PC-3 (cell line): ENCODE measurements at regions not wholly inside any gene's neighbourhood (a gene's known extent, or its start where the extent isn't known, plus 50 kb on each side); places are given as distances from the start of the nearest gene placed in this dataset.
A peak's percentile ranks its signal among the peaks of the same experiment; 100 is the strongest.

Source experiments
- ATAC-seq: fragments of 200-7000 bp; cut with Tn5 transposase; 2 replicates; pipeline ENCODE4 v1.9.1; 2020; ENCODE audit warnings: mild to moderate bottlenecking, moderate library complexity
- BruUV-seq: library from RNA; stranded (reverse); fragments of 400-500 nt; replicated peaks from 2 replicates; lab custom pipeline; 2021; lab: Mats Ljungman, UMichigan
- CTCF ChIA-PET: fragments of 300-600 bp; sonication (Branson Sonifier 250); formaldehyde crosslinking; loops from one replicate; lab custom pipeline; 2022; ENCODE audit warnings: antibody characterized with exemption; lab: Charles Lee
- POLR2A ChIA-PET: fragments of 300-600 bp; sonication (Branson Sonifier 250); formaldehyde crosslinking; loops from one replicate; lab custom pipeline; 2022; ENCODE audit warnings: antibody characterized with exemption; ENCODE audit not compliant: unreplicated experiment; lab: Charles Lee
- DNase-seq: peaks from one replicate; pipeline ENCODE4 v3.0.0-alpha.2; 2015
- H2AFZ ChIP-seq: fragments of 300-600 bp; sonication (generic); 2 replicates; pipeline ENCODE4 v1.6.0; 2016; ENCODE audit warnings: antibody characterized with exemption, low read length
- H3F3A ChIP-seq: fragments of 300-600 bp; sonication (generic); one replicate; pipeline ENCODE4 v1.6.0; 2017; ENCODE audit warnings: antibody characterized with exemption, low read length, control low read depth, mild to moderate bottlenecking; ENCODE audit not compliant: unreplicated experiment
- H3K27ac ChIP-seq: fragments of 300-600 bp; sonication (generic); 2 replicates; pipeline ENCODE4 v1.5.1; 2016; ENCODE audit warnings: mild to moderate bottlenecking, low read length
- H3K27me3 ChIP-seq: fragments of 300-600 bp; sonication (generic); 2 replicates; pipeline ENCODE4 v1.6.1; 2016; ENCODE audit warnings: low read length, mixed read lengths
- H3K36me3 ChIP-seq: fragments of 300-600 bp; sonication (generic); 2 replicates; pipeline ENCODE4 v1.6.1; 2016; ENCODE audit warnings: low read depth, mixed run types, low read length, mixed read lengths
- H3K4me1 ChIP-seq: fragments of 300-600 bp; sonication (generic); 2 replicates; pipeline ENCODE4 v1.5.1; 2016; ENCODE audit warnings: low read length; ENCODE audit not compliant: insufficient read depth
- H3K4me2 ChIP-seq: fragments of 300-600 bp; sonication (generic); 2 replicates; pipeline ENCODE4 v1.6.0; 2016; ENCODE audit warnings: low read length
- H3K4me3 ChIP-seq: fragments of 300-600 bp; sonication (generic); 2 replicates; pipeline ENCODE4 v1.5.1; 2016; ENCODE audit warnings: mild to moderate bottlenecking, low read length, mixed read lengths
- H3K79me2 ChIP-seq: fragments of 300-600 bp; sonication (generic); 2 replicates; pipeline ENCODE4 v1.6.1; 2017; ENCODE audit warnings: low read length, mixed read lengths
- H3K9ac ChIP-seq: fragments of 300-600 bp; sonication (generic); 2 replicates; pipeline ENCODE4 v1.6.0; 2016; ENCODE audit warnings: mild to moderate bottlenecking, low read length
- H3K9me2 ChIP-seq: fragments of 300-600 bp; sonication (generic); replicated peaks from 2 replicates; pipeline ENCODE4 v1.6.1; 2016; ENCODE audit warnings: mixed run types, low read length, mixed read lengths
- H3K9me3 ChIP-seq: fragments of 300-600 bp; sonication (generic); 2 replicates; pipeline ENCODE4 v1.6.1; 2016; ENCODE audit warnings: low read length, mixed read lengths
- H4K20me1 ChIP-seq: fragments of 300-600 bp; sonication (generic); 2 replicates; pipeline ENCODE4 v1.6.1; 2016; ENCODE audit warnings: low read length, mixed read lengths
- CTCF ChIP-seq: fragments of 300-600 bp; sonication (generic); conservative IDR thresholded peaks from 2 replicates; pipeline ENCODE4 v1.5.1; 2017; ENCODE audit warnings: antibody characterized with exemption, low read depth, mild to moderate bottlenecking, low read length
- EZH2 ChIP-seq: fragments of 300-600 bp; sonication (generic); IDR thresholded peaks from one replicate; pipeline ENCODE4 v1.6.1; 2017; ENCODE audit warnings: antibody characterized with exemption, mild to moderate bottlenecking, low read length; ENCODE audit not compliant: unreplicated experiment
- EZH2phosphoT487 ChIP-seq: fragments of 300-600 bp; sonication (generic); IDR thresholded peaks from 2 replicates; pipeline ENCODE4 v1.6.1; 2018; ENCODE audit warnings: mild to moderate bottlenecking, antibody characterized with exemption, low read length, borderline replicate concordance
- intact Hi-C: fragments of 100-400 bp; cut with micrococcal nuclease; formaldehyde crosslinking; loops from 2 replicates; pipeline ENCODE4 v1.9.0; 2023

DNA sequence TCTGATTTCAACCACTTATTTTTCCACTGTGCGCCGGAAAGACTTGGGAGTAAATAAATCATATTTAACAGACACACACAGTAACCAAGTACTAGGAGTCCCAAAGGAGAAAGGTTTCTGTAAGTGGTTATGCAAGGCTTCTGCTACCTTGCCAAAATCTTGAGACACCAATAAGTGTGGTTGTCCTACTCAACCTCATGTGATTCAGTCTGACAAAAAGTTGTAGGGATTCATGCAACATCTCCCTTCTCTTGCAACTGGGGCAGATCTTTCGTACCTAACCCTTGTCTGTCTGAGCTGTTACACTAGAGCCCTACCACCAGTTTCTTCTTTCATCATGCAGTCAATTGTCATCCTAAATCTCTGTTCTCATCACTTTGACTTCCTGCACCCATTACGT, 69.9 kb upstream of the NUDT7 start:
- no peaks in the 10 kb centered on the region for H4K20me1 ChIP-seq
- POLR2A ChIA-PET: no interaction called here
- no peak for ATAC-seq

GRCh38 chr16:77657016-77657415, 65.3 kb upstream of the NUDT7 start:
- intact Hi-C loops: no loop called here
- H3K9me3 ChIP-seq: no peaks in the 10 kb centered on the region
- no peaks in the 10 kb centered on the region for H3F3A ChIP-seq
- H3K79me2 ChIP-seq: no peaks in the 10 kb centered on the region
- no peak overlapping the region for H3K4me2 ChIP-seq
- BruUV-seq: no TSS peak
- H3K27ac ChIP-seq: no peak overlapping the region
- ChIA-PET CTCF (no interaction called here), POLR2A (no interaction called here)
- H3K36me3 ChIP-seq: no peaks in the 10 kb centered on the region
- TF ChIP-seq EZH2phosphoT487: no peak
- TF ChIP-seq CTCF: no peak
- no peak for TF ChIP-seq EZH2
- H3K9me2 ChIP-seq: no peaks in the 10 kb centered on the region
- H3K4me1 ChIP-seq: no peaks in the 10 kb centered on the region
- H2AFZ ChIP-seq: no peak overlapping the region
- H3K27me3 ChIP-seq: no peaks in the 10 kb centered on the region
- no peak overlapping the region for H3K9ac ChIP-seq
- ATAC-seq (no peak), DNase-seq (no peak)
- no peaks in the 10 kb centered on the region for H4K20me1 ChIP-seq
- no peak overlapping the region for H3K4me3 ChIP-seq

More for the DNA sequence above, 69.9 kb upstream of the NUDT7 start:
- Histone ChIP-seq H3K27me3 (no peaks in the 10 kb centered on the region), H3K27ac (no peak overlapping the region), H3K9me2 (no peaks in the 10 kb centered on the region), H3F3A (no peaks in the 10 kb centered on the region), H3K79me2 (no peaks in the 10 kb centered on the region), H3K4me2 (no peak overlapping the region), H2AFZ (no peak overlapping the region), H3K36me3 (no peaks in the 10 kb centered on the region), H3K9me3 (no peaks in the 10 kb centered on the region), H3K4me3 (no peak overlapping the region), H3K4me1 (no peaks in the 10 kb centered on the region), H3K9ac (no peak overlapping the region)
- intact Hi-C loops: no loop called here
- CTCF ChIA-PET: no interaction called here
- DNase-seq: no peak
- no TSS peak for BruUV-seq
- no peak for TF ChIP-seq EZH2phosphoT487
- no peak for TF ChIP-seq CTCF
- TF ChIP-seq EZH2: no peak

DNA sequence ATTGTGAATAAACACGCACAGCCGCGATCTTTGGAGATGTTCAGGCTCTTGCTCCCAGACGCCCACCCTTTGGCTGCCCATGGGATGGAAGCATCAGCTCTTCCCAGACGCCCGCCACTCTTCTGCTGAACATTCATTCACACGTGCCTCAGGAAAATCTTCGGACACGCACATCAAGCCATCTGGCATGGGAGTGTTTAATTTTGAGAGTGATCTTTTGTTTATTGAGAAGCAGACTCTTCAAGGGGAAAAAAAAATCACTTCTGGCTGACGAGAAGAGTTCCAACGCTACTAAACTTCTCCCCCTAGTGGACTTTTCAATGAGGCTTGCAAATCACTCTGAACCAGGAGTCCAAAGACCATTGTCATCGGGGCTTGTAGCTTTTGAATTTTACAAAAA, 62.0 kb upstream of the NUDT7 start:
- BruUV-seq: no TSS peak
- Histone ChIP-seq H3K4me1 (no peaks in the 10 kb centered on the region), H3K4me2 (no peak overlapping the region), H3K27ac (no peak overlapping the region), H3K4me3 (no peak overlapping the region), H3K9me3 (no peaks in the 10 kb centered on the region), H3K79me2 (no peaks in the 10 kb centered on the region), H4K20me1 (no peaks in the 10 kb centered on the region), H3F3A (no peaks in the 10 kb centered on the region), H3K27me3 (no peaks in the 10 kb centered on the region), H3K9ac (no peak overlapping the region), H3K9me2 (no peaks in the 10 kb centered on the region), H2AFZ (no peak overlapping the region), H3K36me3 (no peaks in the 10 kb centered on the region)
- TF ChIP-seq EZH2 (no peak), EZH2phosphoT487 (no peak), CTCF (peak; percentile 51)
- DNase-seq (peak; percentile 30), ATAC-seq (no peak)
- POLR2A ChIA-PET: no interaction called here
- CTCF ChIA-PET: no interaction called here
- intact Hi-C loops: no loop called here
